Endothelial cell of hepatic sinusoid (primary cell): ENCODE measurements at regions not wholly inside any gene's neighbourhood (a gene's known extent, or its start where the extent isn't known, plus 50 kb on each side); places are given as distances from the start of the nearest gene placed in this dataset.
"Not testable (repeated sequence)": the region's sequence is repeated elsewhere in the genome, so short reads cannot be mapped to it uniquely, and the experiment has no call there.

Source experiments
- in situ Hi-C: cut with HindIII; loops from 2 replicates; pipeline ENCODE4 v1.10.0; 2017; ENCODE audit warnings: low sequenced_read_pairs

- in situ Hi-C loops: no loop called here
Observed at GRCh38 chr6:135555550-135555949, 58.0 kb upstream of the AHI1 start.

GRCh38 chr6:135557582-135557981 is 60.0 kb upstream of the AHI1 start:
- in situ Hi-C loops: no loop called here

GRCh38 chr6:135565605-135566004 is 68.1 kb upstream of the AHI1 start:
- in situ Hi-C loops: not testable (repeated sequence)

GRCh38 chr6:135566311-135567068 is 69.0 kb upstream of the AHI1 start:
- in situ Hi-C loops: no loop called here

- in situ Hi-C loops: no loop called here
Observed at GRCh38 chr6:135567375-135568083, 70.0 kb upstream of the AHI1 start.

- in situ Hi-C loops: no loop called here
Observed at GRCh38 chr6:135568379-135568778, 70.8 kb upstream of the AHI1 start.

GRCh38 chr6:135572051-135572450 is 74.5 kb upstream of the AHI1 start:
- in situ Hi-C loops: no loop called here

- in situ Hi-C loops: no loop called here
Observed at GRCh38 chr6:135575629-135576028, 78.1 kb upstream of the AHI1 start.

GRCh38 chr6:135576055-135576454 is 78.5 kb upstream of the AHI1 start:
- in situ Hi-C loops: no loop called here

- in situ Hi-C loops: no loop called here
Observed at GRCh38 chr6:135577059-135577538, 79.6 kb upstream of the AHI1 start.

GRCh38 chr6:135578976-135579375 is 81.4 kb upstream of the AHI1 start:
- in situ Hi-C loops: no loop called here

- in situ Hi-C loops: no loop called here
Observed at GRCh38 chr6:135581211-135581610, 83.7 kb upstream of the AHI1 start.

GRCh38 chr6:135583256-135583761 is 85.8 kb upstream of the AHI1 start:
- in situ Hi-C loops: no loop called here

GRCh38 chr6:135586388-135586787 is 88.8 kb upstream of the AHI1 start:
- in situ Hi-C loops: loop anchor here (5.0 kb wide), 1 partner anchor 39 kb away; no protein-coding TSS in a partner anchor

GRCh38 chr6:135586844-135587243 is 89.3 kb upstream of the AHI1 start:
- in situ Hi-C loops: loop anchor here (5.0 kb wide), 1 partner anchor 40 kb away; no protein-coding TSS in a partner anchor

- in situ Hi-C loops: no loop called here
Observed at GRCh38 chr6:135592276-135592675, 94.7 kb upstream of the AHI1 start.

- in situ Hi-C loops: no loop called here
Observed at GRCh38 chr6:135594000-135594399, 96.5 kb upstream of the AHI1 start.

- in situ Hi-C loops: no loop called here
Observed at GRCh38 chr6:135600086-135600702, 102.7 kb upstream of the AHI1 start.

GRCh38 chr6:135600931-135601330 is 103.4 kb upstream of the AHI1 start:
- in situ Hi-C loops: no loop called here

- in situ Hi-C loops: no loop called here
Observed at GRCh38 chr6:135601857-135602256, 104.3 kb upstream of the AHI1 start.

GRCh38 chr6:135603249-135603648 is 105.7 kb upstream of the AHI1 start:
- in situ Hi-C loops: no loop called here
